Stimulated activated CD8-positive, alpha-beta memory T cell treated with anti-CD3 and anti-CD28 coated beads, Interleukin-7, amount 100 ng/mL, for 24 hours (primary cell): ENCODE measurements at regions not wholly inside any gene's neighbourhood (a gene's known extent, or its start where the extent isn't known, plus 50 kb on each side); places are given as distances from the start of the nearest gene placed in this dataset.

ENCODE experiments used
- DNase-seq: peaks from one replicate; pipeline ENCODE4 v3.0.0-alpha.2; 2020; ENCODE audit warnings: low read depth

DNA sequence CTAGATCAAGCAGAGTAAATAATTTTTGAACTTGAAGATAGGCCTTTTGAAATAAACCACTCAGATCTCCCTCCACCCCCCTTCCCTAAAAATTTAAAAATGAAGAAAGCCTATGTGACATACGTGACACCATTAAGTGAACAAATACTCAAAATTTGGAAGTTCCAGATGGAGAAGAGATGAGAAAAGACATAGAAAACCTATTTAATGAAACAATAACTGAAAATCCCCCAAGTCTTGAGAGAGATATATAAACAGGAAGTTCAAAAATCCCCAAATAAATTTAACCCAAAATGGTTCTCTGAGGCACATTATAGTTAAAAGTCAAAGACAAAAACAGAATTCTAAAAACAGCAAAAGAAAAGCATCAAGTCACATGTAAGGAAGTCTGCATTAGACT is 428.6 kb downstream of the PSAT1 start:
- DNase-seq, result no peak

DNA sequence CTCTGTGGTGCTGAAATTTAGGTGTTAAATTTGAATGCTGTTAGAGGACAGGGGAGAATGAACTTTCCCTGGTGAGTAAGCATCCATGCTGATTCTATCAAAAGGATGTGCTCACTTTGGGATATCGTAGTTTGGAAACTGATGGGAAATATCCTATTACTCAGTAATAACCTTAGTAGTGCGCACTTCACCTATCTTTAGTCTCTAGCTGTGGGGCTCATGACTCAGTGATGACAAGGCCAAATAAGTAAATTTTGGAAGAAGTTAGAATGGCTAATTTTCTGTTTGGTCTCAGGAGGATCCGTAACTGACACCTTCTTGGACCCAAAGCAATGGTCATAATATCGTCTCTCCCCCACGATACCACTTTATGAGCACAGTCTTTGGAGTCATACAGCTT is 448.4 kb downstream of the PSAT1 start:
- no peak for DNase-seq

DNA sequence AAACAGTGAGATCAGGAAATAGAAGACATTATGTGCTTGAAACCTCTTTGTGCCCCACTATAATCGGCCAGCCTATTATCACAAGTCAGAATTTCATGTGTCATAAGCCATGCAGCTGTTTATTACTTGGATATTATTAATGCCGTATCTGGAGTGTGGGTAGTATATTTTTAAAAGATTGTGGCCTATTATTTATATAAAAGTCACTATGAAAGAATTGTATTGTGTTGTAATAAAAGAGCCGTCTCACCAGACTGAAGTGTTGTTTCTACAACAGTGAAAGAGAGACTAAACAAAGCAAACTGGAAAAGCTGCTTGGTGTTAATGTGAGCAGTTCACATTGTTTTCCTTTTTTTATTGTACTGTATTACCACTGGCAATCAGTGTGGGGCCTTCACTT is 449.1 kb downstream of the PSAT1 start:
- no peak for DNase-seq

DNA sequence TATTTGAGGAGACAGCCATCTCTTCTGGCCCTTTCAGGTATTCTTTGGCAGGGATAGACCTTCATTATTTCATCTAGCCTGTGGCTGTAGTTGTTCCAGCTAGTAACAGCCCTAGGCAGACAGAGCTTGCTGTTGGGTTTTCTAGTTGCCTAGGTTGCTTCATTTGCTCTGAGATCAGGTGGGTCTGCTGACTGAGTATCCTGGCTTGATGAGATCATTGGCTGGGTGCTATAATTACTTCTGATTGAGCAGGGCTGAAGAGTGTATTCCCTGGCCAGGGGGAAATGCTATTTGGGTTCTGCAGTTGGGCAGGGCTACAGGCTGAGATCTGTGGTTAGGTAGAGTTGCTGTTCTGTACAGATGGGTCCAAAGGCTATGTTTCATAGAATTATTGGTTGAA is 456.1 kb downstream of the PSAT1 start:
- DNase-seq, result no peak

DNA sequence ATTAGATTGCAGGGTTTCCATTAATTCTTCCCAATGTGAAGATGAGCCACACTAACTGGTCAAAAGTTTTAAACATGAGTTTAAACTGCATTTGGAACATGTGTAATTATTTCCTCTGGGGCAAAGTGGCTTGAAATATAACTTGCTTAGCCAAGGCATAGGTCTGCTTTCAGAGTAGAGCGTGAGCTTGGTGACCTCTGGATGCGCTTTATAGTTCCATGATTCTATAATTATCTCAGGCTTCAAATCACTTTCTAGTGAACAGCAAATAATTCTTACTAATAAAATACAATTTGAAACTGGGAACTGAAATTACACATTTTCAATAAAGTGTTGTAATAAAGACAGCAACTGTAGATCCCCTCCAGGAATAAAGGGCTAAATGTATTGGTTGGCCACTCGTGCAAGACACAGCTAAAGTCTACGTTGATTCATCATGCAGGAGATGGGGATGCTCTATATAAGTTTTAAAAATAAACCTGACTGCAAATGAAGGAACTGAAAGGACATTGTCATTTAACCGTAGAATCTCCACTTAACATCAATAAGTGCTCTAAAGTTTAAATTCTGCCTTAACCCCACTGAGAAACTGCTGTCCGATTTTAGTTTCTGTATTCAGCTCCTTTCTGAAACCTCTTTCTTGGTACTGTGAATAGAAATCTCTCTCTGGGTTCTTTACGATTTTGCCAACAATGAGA is 460.0 kb downstream of the PSAT1 start:
- DNase-seq, result no peak

DNA sequence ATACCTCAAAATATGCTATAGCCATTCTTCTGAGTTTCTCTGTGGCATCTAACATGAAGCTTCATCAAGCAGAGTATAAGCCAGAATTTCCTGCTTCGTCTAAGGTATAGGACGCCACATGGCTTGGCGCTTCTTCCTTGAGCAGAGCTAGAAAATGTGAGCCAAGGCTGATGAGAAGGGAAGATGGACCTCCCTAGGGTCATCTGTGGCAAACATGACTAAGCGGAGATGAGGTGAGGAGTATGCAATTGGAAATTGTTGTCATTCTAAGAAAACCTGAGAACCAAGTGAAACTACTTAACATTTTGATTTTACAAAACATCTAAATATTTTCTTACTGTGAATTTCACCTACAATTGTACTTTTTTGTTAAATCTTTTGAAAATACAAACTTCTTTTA is 466.5 kb downstream of the PSAT1 start:
- no peak for DNase-seq

DNA sequence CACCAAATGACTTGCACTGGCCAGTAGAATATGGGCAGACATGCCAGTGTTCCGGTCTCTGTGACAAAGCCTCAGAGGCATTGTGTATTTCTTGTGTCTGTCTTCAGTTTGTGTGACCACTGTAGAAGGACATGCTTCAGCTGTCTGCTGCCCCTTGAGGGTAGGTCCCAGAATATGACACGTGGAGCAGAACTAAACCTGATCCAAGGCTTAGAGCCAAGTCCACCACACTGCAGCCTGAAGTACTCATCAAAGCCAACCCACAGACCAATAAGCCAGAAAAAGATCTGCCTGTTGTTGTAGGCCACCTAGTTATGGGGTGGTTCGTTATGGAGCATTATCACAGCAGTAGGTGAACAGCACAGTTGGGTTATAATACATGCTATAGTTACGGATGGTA is 468.9 kb downstream of the PSAT1 start:
- no peak for DNase-seq

DNA sequence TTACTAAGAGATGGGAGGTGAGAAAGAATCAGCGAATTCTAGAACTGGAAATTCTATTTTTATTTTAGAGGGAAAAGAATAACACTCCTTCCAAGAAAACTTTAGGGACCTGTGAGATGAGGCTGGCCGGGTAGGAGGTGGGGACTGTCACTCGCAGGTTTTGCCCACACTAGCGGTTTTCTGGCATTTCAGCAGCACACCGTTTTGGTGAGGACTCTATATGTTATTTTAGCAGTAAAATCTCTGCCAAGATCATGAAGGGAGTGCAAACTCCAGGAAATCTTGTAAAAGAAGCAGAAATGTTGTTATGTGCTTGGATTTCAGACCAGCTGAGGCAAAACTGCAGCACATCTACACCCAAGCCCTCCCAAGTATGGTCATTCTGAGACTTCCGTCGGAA is 470.6 kb downstream of the PSAT1 start:
- DNase-seq, result no peak

DNA sequence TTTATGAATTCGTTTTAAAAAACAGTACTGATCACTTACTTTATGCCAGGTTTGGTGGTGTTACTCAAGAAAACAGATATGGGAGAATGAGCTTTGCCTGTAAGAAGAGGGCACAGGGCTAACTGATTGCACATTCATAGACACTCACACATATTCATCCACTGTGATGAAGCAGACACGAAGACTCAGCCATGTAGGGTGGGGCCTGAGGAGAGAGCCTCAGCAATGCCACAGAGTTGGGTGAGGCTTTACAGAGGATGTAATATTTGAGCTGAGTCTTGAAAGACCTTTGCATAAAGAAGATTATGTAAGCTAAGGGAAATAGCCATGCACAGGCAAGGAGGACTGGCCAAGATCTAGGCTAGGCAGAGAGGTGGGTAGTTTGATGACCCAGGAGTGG is 472.8 kb downstream of the PSAT1 start:
- no peak for DNase-seq

DNA sequence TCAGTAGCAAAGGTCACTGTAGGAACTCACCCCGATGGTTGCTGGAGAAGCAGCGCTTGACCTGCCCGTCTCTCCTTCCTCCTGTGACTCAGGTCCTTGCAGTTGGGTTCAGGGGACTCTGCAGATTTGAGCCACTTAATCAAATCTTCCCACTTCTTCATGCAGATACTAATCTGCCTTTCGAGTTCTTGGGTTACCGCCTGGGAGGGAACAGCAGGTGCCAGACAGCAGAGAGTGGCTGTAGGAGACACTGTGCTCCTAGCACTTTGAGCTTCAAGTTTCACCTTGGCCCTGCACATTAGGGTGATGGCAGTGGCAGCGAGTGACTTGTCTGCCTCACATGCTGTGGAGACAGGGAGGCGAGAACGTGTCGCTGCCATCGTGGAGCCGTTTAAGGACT is 478.3 kb downstream of the PSAT1 start:
- no peak for DNase-seq

DNA sequence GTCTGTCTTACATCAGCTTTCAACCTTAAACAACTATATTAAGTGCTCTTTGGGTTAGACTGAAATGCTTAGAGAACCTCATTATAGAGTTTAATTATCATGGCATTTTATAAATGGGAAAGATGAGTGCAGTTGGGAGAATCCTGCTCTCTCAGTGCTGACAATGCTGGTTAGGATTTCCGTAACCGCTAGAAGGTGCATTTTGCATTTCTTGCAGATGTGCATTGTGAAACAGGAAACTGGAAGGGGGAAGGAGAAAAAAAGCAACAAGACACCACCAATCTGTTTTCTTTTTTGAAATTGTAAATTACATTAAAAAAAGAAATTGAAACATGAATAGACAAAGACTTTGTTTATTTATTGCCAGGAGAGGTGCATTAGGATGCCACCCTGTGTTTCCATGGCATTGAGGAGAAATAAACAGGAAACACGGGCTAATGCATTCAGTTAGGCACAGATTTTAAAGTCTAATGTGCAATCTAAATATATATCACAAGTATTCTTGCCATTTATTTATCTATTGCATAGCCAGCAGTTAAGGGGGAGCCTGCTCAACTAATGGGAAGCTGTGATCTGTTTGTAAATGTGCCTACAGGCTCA is 478.9 kb downstream of the PSAT1 start:
- no peak for DNase-seq

DNA sequence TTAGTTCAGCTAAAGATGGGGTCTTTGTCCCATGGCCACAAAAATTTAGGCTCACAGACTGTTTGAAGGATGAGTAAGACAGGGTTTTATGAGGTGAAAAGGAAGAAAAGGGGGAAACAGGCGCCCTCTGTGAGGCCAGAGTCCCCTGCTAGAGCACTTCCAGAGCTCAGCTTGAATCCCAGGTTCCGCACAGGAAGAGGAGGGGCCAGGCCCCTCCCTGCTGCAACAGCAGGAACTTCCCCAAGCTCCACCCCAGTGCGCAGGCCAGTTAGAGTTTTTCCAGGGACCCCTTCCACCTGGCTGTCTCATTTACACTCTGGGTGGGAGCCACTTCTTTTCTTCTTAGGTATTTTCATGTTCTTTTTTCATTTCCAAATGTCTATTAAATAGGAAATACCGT is 480.8 kb downstream of the PSAT1 start:
- DNase-seq, result no peak

DNA sequence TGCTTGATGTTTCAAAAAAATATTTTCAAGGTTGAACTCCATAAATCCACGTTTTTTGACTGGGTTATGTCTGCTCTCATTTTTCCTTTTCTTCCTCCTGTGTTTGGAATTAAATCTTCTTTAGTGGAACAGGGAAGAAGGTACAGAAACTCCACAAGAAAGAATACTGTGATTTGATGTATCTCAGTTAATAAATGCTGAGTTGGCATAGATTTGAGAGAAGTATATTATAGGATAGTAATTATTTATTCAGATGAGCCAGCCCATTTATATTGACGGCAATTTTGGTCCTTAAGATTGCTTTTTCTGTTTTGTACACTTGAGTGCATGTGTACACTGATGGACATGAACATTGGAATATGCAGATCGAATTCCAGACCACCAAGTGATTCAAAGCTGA is 481.4 kb downstream of the PSAT1 start:
- no peak for DNase-seq

DNA sequence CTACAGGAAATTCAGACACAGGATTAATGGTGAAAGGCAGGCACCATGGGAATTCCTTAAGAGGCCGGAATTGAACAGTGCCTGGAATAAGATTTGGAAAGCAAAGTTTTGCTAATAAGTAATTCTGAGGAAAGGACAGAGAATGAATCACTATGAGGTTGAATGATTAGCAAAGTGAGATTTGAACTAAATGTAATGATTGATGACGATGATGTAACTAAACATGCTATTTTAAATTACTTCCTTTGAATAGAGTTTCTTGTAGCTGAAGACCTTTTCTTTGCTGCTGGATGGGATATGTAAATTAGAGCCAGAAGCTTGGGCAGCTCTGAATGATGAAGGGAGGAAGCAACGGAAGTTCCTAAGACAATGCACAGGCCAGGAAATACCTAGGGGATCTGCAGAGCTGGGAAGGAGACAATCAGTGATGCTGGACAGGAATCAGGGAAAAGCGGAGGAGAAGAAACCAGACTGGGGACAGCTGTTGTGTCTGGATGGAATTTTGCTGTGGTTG is 482.0 kb downstream of the PSAT1 start:
- no peak for DNase-seq

DNA sequence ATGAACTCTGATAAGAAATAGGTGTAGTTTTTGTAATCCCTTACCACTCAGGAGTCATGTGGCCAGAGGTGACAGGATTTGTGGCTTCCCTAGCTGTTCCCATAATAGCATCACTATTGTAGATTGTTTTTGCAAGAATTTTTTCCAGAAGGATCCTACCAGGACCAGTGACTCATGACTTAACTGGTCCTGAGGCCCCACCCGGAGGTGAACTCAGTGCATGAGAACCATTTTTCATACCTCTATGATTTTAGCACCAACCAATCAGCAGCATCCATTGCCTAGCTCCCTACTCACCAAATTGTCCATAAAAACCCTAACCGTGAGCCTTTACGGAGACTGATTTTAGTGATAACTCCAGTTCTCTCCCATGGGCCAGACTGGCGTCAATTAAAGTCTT is 484.8 kb downstream of the PSAT1 start:
- no peak for DNase-seq

DNA sequence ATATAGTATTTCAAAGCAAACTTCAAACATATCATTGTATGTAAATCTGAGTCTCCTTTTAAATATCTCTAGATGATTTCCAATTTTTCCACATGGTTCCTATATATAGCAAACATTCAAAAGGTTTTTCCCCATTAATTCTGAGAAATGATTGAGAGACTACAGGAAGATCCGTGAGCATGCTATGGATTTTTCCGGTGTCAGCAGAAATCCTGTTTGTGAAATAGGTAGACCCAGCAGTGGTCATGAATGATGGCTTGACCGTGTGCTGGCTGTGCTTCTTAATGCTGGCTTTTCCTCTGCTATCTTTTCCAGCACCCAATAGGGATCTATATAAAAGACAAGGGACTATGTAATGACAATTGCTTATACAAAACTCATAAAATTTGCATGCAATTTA is 485.3 kb downstream of the PSAT1 start:
- DNase-seq, result no peak

DNA sequence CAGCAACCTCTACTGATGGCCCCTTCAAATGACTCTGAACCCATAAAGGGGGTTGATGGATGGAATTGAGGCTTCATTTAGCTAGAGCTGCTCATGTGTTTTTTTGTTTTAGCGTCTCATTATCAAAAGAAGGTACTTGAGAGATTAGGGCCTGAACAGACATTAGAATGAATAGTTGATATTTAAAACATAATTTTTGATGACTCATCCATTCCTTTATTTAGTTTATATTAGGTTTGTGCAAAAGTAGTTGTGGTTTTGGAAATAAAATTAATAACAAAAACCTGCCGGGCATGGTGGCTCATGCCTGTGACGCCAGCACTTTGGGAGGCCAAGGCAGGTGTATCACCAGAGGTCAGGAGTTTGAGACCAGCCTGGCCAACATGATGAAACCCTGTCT is 485.9 kb downstream of the PSAT1 start:
- DNase-seq, result no peak

DNA sequence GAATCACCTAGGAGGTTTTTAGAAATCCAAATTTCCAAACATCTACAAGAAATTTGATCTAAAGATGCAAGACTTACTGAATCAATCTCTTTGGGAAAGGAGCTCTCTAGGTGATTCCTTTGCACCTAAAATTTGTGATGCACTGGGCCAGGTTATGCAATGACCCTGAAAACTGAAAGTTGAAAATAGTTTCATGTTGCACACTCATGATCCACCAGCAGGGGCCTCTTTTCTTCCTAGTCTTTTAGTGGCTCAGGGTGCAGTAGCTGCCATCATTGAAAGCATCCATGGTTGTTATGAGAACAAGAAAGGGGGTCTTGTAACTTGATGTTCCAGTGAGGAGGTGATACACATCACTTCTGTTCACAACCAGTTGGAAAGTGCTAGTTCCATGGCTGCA is 486.8 kb downstream of the PSAT1 start:
- no peak for DNase-seq

DNA sequence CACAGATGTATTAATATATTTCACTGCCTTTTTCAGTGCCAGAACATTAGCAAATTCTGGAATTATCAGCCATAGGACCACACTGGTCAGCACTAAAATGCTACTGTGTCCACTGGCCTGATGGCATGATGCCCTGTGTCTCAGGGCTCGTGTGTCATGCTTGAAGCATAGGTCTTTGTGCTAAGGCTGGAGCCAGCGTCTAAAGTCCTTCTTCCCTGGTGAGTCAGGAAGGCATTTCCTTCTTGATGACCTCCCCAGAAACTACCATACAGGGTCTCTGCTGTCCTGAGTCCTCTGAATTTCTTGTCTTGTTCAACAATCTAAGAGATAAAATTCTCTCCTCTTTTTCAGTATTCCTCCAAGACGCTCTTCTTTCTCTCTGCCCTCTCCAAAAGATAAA is 489.9 kb downstream of the PSAT1 start:
- no peak for DNase-seq

DNA sequence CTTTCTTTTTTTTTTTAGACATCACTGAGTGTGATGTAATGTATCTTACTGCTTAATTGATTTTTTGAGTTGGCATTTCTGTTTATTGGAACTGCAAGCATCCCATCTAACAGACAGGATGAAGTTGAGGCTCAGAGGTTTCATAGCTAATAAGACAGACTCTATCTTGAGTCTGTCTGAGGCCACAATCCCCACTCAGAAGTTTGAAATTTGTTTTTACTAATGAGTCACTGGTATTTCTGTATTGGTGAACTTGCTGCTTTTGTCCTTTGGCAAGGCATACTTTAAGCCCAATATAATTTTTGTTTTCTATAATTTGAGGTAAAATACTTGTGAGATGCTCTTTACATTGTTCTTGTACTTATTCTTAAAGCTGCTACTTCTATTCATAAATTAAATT is 491.2 kb downstream of the PSAT1 start:
- no peak for DNase-seq

DNA sequence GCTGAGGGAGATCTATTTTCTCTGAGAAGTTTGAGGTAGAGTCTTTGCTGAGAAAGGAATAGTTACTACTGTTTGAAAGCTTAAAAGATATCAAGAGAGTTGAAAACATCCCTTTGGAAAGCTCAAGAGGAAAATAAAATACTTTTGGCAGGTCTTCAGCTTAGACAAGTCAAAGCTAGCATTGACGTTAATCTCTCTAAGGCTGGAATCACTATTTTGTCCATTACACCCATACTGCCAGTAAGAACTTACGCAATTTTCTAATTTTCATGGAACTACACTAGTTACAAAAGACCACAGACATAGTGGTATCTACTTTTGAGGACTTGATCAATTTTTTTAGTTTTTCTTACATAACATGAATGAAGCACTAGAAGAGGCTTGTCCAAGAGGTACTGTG is 494.9 kb downstream of the PSAT1 start:
- DNase-seq, result no peak

DNA sequence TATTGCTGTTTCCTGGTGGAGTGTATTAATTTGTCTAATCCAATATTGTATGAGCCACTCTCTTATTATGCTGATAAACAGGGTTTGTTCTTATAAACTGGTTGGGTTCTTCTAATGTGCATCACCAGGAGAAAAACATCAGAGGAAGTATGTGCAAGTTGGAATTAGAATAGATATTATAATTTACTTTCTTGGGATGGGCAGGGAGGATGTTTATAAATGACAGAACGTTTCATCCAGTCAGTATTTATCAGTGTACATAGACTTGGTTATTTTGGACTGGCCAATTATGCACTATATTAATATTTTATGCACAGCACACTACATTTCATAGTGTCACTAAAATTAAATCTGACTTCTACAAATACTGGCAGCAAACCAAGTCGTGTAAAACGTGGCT is 495.8 kb downstream of the PSAT1 start:
- no peak for DNase-seq

DNA sequence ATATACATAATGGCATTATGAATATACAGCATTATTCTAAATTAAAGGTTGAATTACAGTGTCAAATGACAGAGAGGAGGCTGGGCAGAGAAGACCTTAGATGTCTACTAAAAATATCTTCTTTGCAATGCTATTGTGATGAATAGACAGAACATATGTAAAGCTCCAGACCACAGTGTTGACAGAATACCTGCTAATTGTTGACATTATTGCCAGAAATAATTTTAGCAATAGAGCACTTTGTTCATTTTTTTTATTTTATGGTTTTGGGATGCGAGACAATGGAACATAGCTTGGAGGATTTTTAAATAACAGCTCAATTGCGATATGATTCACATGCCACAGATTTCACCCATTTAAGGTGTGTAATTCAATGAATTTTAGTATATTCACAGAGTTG is 508.8 kb downstream of the PSAT1 start:
- no peak for DNase-seq

DNA sequence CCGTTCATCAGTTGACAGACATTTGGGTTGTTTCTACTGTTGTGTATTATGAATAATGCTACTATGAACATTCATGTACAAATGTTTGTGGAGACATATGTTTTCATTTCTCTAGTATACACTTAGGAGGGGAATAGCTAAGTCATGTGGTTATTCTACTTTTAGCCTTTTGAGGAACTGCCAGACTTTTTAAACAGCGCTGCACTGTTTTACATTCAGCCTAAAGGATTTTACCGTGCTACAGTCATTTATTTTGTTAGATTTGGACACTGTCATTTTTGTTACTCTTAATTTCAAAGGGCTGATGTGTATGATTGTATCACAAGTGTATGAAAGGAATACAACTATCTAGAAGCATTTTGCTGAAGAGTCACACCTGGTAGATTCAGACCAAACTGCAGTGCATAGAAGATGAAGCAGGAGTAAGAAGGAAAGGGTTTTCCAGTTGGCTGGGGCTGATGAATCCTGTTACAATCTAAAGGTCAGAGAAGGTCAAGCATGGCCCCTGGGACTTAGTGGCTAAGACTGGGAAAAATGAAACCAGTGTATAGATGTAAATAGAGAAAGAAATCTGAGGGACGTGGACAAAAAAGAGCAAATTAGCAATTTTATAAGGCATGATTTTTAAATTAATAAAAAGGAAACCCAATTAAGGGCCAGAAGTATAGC is 509.7 kb downstream of the PSAT1 start:
- no peak for DNase-seq
